ENCODE measurements at regions not wholly inside any gene's neighbourhood (a gene's known extent, or its start where the extent isn't known, plus 50 kb on each side); places are given as distances from the start of the nearest gene placed in this dataset.

DNA sequence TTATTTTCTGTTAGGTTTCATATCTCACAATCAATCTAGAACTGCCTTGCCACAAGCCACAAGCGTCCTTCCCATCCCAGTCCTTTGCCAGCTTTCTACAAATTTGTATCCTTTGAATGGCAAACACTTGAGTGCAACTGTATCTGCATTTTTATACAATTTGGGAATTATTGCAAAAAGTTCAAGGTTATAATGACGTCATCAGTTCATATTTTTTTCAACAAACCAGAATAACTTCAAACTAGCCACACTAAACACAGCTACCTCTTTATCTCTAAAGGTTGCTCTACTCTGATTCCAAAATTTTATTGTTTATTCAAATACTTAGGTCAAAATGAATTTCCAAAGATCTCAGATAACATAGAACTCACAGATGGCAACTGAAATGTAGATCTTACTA is 877.1 kb downstream of the TMEM182 start:
- DNase-seq (ENCODE audit: low spot score), result no peak

DNA sequence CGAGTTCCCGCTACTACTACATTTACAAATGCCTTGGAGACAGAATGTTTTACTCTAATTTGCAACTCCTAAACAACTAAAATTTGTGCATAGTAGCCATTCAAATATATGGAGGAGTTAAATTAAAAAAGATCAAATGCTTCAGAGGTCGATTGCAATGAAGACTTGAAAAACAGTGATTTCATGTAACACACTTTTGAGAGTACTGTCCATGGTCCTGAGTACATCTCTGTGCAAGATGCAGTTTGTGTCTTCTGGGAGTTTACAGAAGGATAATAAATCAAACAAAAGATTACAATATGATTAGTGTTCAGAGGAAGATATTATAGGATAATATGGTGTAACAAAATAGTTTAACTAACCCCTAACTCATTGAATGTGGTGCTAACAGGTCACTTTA is 894.7 kb downstream of the TMEM182 start:
- TF ChIP-seq, protein P1, sequence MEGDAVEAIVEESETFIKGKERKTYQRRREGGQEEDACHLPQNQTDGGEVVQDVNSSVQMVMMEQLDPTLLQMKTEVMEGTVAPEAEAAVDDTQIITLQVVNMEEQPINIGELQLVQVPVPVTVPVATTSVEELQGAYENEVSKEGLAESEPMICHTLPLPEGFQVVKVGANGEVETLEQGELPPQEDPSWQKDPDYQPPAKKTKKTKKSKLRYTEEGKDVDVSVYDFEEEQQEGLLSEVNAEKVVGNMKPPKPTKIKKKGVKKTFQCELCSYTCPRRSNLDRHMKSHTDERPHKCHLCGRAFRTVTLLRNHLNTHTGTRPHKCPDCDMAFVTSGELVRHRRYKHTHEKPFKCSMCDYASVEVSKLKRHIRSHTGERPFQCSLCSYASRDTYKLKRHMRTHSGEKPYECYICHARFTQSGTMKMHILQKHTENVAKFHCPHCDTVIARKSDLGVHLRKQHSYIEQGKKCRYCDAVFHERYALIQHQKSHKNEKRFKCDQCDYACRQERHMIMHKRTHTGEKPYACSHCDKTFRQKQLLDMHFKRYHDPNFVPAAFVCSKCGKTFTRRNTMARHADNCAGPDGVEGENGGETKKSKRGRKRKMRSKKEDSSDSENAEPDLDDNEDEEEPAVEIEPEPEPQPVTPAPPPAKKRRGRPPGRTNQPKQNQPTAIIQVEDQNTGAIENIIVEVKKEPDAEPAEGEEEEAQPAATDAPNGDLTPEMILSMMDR (IDR thresholded peaks at IDR 0.05; ENCODE audit: extremely low read depth, missing control alignments), result no peak
- DNase-seq (ENCODE audit: low spot score), result no peak

More for the DNA sequence above, 877.1 kb downstream of the TMEM182 start:
- TF ChIP-seq, protein P1 (IDR thresholded peaks at IDR 0.05; ENCODE audit: extremely low read depth, missing control alignments), result no peak

DNA sequence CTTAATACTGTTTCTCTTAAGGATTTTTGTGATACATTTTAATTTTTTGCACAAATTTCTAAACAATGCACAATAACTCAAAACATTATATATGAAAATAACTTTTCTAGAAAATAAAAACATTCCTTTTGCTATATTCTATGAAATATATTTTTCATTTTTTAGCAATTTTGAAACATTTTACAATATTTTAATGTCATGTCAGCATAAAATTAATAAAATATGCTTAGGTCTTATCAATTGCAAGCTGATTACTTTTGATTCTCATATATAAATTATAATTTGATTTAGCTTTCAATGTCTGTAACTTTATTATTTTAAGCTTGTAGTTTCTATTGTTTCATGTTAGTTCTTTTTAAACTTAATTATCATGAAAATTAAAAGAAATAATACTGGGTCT is 898.7 kb downstream of the TMEM182 start:
- TF ChIP-seq, protein P1 (IDR thresholded peaks at IDR 0.05; ENCODE audit: extremely low read depth, missing control alignments), result no peak

DNA sequence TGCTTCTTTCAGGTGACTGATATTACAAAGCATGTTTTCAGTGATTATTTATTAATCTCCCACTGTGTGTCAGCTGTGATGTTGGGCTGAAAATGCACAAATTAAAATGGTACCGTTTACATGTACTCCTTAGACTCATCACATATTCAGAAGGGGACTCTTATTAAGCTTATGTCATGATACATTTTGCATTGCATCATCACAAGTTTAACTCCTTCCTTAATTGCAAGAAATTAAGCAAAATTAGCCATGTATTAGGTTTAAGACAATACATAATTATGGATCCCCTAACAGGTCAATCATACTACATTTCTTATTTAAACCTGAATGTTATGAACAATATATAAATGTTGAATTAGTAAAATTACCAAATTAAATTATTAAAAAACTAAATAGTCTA is 899.1 kb downstream of the TMEM182 start:
- no peak for DNase-seq (ENCODE audit: low spot score)
- TF ChIP-seq, protein P1 (IDR thresholded peaks at IDR 0.05; ENCODE audit: extremely low read depth, missing control alignments), result no peak

More for the DNA sequence above, 898.7 kb downstream of the TMEM182 start:
- DNase-seq (ENCODE audit: low spot score), result no peak

DNA sequence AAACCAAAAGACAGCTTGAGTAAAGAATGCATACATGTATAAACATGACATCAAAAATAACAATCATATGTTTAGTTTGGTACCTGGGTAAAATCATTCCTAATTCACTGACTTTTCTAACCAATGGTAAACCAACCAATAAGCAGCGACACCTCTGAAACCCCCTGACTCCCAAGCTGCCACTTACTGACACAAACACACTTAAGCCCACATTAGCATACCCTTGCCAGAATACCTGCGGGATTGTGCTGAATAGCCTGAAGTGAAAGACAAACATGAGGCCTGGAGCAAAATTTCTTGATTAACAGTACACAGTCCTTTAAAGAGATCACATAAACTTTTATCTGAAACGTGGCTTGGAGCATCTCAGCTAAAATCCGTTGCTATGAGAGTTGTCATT is 902.9 kb downstream of the TMEM182 start:
- TF ChIP-seq, protein P1 (IDR thresholded peaks at IDR 0.05; ENCODE audit: extremely low read depth, missing control alignments), result no peak
- no peak for DNase-seq (ENCODE audit: low spot score)

DNA sequence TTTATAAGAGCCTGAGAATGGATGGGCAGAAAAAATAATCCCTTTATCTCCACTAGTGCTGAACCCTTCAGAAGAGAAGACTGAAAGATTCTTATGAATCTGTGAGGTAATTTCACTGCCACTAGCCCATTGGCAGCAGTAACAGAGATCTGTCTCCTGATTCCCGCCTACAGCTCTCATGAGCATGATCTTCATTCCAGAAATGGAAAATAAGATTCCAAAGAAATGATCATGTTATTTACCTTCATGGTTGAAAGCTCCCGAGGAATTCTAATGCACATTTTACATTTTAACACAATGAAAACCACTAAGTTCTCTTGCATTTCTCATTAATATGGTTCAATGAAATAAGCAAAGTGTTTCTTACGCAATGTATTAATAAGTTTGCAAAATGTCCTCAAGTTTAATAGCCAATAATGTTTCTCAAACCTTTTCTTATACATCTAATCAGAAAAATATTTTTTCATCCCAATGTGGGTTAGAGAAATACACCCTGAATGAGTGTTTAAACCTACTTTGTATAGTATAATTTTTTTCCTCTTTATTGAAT is 905.6 kb downstream of the TMEM182 start:
- DNase-seq (ENCODE audit: low spot score), result no peak
- TF ChIP-seq, protein P1 (IDR thresholded peaks at IDR 0.05; ENCODE audit: extremely low read depth, missing control alignments), result no peak

DNA sequence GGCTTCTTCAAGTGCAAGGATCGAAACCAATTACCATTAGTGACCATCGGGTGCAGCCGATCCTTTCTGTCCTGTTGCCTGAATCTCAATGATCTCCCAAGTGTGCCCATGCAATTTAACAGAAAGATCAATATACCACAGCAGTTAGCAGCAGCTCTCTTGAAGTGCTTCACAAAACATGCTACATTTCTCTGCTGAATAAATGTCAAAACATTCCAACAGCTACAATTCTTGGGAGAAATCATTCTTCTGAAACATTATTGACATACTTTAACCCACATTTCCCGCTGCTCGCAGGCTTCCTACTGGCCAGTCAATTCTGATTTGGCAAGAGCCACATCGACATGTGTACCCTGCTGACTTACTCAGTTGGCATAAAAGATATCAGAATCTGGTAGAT is 907.7 kb downstream of the TMEM182 start:
- DNase-seq (ENCODE audit: low spot score), result no peak
- TF ChIP-seq, protein P1 (IDR thresholded peaks at IDR 0.05; ENCODE audit: extremely low read depth, missing control alignments), result no peak

Measured in GM20000 (cell line).